Activated CD8-positive, alpha-beta memory T cell treated with anti-CD3 and anti-CD28 coated beads for 4 hours (primary cell): ENCODE measurements at regions not wholly inside any gene's neighbourhood (a gene's known extent, or its start where the extent isn't known, plus 50 kb on each side); places are given as distances from the start of the nearest gene placed in this dataset.
"Not testable (repeated sequence)": the region's sequence is repeated elsewhere in the genome, so short reads cannot be mapped to it uniquely, and the experiment has no call there.

Experiments used
- DNase-seq, 2 donors: peaks; one replicate each; pipeline ENCODE4 v3.0.0-alpha.2; 2020; ENCODE audit warnings: low read depth in 2 of 2

GRCh38 chr3:18546632-18547031 lies 121.5 kb upstream of the SATB1 start:
- no peak for DNase-seq

- no peak for DNase-seq
Observed at GRCh38 chr3:18544146-18544545, 119.0 kb upstream of the SATB1 start.

DNA sequence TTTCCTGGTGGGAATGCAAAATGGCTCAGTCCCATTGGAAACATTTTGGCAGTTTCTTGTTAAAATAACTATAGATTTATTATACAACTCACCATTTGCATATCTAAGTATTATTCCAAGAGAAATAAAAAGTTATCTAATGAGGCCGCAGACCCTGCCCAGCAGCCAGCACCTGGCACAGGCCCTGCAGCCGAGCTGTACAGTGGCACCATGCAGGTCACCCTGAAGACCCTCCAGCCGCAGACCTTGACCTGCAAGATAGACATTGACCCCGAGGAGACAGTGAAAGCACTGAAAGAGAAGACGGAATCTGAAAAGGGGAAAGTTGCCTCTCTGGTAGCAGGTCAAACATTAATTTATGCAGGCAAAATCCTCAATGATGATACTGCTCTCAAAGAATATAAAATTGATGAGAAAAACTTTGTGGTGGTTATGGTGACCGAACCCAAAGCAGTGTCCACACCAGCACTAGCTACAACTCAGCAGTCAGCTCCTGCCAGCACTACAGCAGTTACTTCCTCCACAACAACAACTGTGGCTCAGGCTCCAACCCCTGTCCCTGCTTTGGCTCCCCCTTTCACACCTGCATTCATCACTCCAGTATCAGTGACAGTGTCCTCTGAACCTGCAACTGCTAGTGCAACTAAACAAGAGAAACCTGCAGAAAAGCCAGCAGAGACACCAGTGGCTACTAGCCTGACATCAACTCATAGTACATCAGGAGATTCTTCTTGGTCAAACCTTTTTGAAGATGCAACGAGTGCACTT lies 113.5 kb upstream of the SATB1 start:
- DNase-seq: no peak

DNA sequence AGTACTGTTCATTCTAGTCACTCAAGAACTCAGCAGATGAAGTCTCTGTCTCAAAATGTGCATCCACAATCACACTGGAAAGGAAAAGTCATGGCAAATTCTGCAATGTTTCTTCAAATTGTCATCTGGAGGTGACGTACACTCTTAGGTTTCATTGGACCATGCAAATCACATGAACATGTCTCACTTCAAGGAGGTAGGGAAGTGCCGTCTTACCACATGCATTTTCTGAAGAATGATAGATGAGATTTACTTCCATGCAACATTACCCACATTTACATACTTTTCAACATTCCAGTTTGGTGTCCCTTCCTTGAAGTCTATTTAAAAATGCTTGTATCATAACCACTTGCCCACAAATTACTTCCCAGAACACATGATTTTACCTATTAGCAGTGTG lies 107.9 kb upstream of the SATB1 start:
- no peak for DNase-seq

DNA sequence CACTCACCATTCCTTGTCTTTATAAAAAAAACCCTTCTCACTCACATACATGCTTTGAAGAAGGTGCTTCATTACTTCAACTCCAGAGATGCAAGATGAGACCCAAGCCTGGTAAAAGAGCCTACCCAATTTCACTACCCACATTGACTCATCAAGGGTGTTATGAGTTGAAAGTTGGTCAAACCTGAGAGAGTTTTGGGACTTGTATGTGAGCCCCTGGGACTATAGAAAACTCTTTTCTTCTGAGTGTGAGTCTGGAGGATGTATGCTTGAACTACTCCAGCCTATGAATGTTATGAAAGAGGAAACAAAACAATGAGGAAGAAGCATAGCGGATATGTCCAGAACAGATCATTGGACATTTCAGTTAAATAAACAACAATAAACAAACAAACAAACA lies 106.5 kb upstream of the SATB1 start:
- no peak for DNase-seq

GRCh38 chr3:18529631-18530030 lies 104.5 kb upstream of the SATB1 start:
- DNase-seq: no peak

DNA sequence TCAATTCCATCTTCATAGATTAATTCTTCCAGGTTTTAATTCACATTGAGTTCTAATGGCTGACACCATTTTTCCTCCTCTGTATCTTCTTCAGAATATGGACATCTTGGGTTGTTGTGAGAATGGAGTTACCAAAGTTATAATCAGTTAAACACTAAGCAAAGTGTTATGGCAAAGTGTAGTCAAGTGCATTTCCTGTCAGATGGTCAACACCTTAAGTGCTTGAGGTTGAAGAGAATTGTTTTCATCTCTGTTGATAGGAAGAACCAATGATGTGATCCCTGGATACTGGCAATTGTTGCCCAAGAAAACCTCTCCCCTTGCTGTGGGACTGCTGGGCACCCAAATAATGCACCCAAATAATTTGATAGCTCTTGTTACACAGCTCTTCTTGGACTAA lies 102.6 kb upstream of the SATB1 start:
- no peak for DNase-seq

GRCh38 chr3:18526667-18527066 lies 101.5 kb upstream of the SATB1 start:
- DNase-seq: no peak

DNA sequence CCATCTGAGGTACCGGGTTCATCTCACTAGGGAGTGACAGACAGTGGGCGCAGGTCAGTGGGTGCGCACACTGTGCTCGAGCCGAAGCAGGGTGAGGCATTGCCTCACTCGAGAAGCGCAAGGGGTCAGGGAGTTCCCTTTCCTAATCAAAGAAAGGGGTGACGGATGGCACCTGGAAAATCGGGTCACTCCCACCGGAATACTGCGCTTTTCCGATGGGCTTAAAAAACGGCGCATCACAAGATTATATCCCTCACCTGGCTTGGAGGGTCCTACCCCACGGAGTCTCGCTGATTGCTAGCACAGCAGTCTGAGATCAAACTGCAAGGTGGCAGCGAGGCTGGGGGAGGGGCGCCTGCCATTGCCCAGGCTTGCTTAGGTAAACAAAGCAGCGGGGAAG lies 91.0 kb upstream of the SATB1 start:
- DNase-seq: not testable (repeated sequence)

DNA sequence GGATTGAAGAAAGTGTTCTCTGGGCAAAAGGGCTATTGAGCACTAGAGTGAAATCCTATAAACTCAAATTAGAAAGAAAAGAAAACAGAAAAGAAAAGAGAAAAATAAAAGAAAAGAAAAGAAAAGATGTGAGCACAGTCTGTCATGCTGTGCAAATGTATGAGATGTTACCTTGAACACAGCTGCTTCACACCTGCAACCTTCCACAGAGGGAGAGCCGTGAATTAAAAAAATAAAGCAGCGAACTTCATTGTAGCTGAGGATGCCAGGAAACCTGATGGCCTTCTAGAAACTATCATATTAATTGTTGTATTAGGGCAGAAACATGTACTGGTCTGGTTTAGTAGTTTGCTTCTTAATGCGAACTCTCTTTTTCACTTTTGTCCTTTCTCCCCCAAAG lies 88.0 kb upstream of the SATB1 start:
- no peak for DNase-seq

- no peak for DNase-seq
Observed at GRCh38 chr3:18512007-18512406, 86.9 kb upstream of the SATB1 start.

DNA sequence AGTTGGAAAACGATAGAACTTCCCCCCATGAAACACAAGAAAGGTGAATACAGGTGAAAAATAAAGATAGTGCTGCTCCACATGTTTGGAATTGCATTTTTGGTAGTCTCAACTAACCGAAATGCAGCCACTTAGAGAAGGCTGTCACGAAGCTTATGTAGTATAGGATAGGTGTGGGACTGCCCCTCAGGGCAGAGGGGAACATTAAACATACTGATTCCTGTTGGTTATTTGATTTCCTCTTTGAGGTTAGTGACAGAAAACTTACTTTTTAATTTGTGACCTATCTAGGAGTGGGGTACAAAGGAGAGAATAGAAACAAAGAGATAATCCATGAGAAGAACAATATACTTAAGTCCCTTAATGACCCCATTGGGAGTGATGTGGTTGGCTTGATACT lies 85.8 kb upstream of the SATB1 start:
- DNase-seq: no peak

GRCh38 chr3:18507333-18507732 lies 82.2 kb upstream of the SATB1 start:
- no peak for DNase-seq

DNA sequence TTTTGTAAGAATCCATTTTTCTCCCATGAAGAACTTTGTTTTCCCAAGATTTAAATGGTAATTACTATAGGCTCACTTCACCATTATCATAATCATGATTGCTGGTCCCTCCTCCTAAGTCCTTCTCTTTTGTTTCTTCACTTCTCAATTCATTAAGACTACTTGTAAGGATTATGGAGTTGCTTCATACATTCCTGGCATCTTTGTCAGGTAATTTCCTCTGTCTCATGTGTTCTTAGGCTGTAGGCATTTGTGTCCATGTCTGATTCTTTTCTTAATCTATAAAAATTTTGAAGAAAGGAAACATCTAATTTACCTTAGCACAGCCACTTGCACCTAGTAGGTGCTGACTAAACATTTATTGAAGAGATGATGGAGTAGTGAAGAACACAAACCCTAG lies 79.9 kb upstream of the SATB1 start:
- DNase-seq: no peak

DNA sequence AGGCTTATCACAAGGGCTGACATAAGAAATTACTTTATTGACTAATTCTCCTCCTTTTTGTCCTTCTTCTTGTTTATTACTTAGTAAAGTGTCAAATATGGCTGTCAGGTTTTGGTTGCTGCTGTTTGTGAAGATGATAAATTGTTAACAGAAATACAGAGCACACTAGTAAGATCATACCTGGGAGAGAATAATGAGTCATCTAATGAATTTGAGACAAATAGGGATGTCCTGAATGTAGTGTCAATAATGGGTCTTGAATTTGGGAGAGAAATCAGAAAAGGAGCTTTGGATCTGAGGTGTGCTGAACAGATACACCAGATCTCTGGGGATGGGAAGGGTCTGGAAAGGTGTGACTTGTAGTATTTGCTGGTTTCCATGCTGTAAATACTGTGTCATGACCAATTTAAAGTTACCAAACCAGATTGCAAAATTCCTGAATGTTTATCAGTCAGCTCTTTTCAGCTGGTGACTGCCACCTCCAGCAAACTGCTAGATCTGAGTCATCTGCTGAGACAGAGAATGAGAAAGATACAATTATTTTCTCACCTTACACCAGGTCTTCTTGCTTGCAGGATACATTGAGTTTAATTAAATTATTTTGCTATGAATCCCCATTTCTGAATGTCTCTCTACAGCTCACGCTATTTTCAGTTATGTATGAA lies 76.7 kb upstream of the SATB1 start:
- DNase-seq: no peak

DNA sequence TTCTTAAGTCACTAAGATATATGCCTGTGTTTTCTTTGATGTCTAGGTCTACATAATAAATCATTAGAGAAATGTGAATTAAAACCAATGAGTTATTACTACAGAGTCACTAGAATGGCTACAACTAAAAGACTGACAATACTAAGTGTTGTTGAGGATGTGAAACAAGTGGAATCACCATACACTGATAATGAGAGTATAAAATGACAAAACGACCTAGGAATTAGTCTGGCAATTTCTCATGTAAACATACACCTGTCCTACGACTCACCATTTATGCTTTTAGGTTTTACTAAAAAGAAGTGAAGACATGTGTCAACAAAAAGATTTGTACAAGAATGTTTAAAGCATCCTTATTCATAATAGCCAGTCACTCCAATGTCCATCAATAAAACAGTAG lies 75.2 kb upstream of the SATB1 start:
- DNase-seq: no peak

DNA sequence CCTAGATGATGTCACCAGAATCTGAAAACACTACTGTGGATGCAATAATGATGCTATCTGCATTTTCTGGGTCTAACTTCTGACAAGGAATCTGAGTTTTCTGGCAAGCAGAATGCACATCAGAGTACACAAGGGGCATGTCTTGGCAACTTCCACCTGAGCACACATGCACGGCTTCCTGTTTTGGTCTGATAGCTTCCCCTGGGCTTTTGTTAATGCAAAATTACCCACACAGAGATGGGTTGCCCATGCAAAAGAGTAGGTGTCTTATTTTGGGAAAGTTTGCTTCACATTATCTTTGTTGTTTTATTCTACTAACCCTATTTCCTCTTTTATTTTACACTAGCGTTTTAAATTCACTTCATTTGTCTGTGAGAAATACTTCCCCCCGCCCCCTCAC lies 74.2 kb upstream of the SATB1 start:
- DNase-seq: no peak

DNA sequence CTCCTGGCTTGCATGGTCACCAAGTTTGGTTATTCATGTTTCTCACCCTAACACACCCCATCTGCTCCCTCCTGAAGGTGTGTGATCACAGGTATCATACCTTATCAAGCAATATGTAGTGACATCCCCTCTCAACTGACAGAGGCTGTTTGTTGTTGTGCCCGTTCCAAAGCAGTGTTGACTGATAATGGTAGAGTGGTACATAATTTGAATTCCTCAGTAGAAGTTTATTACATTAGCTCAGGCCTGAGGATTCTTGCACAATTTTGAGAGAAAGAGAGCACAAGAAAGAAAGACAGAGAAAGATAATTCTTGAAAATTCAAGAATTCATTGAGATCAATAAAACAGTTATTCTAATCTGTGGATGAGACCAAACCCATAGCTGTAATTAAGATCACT lies 69.1 kb upstream of the SATB1 start:
- no peak for DNase-seq

DNA sequence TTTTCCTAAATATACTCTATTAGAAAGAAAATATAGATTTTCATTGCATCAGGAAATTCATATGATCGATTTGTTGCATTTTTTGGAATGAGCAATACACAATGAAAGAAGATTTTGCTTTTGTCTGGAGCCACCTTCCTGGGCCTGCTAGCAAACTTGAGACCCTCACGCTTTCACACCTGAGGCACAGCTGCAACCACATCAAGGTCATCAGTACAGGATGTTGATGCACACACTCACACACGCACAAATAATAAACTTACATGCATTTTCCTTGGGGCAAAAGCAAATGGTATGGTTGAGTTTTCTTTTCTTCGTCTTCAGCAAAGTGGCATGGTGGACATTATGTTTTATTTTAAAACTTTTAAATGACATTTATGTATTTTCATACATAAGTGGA lies 64.8 kb upstream of the SATB1 start:
- no peak for DNase-seq

DNA sequence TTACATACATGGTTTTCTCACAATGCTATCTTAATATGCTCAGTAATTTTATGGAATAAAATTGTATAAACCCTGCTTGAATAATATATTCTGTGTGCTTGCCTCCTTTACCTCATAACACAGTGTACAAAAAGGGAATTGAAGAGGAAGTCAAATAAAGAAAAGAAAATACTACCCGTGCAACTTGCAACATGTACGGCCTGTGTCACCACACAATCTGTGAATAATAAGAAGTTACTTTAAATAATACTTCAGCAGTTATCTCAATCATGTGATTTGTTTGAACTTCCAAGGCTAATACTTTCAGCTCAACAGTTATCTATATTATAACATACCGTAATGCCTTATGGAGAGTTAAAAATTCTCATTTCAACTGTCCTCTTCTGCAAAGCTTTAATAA lies 58.1 kb upstream of the SATB1 start:
- DNase-seq: no peak

DNA sequence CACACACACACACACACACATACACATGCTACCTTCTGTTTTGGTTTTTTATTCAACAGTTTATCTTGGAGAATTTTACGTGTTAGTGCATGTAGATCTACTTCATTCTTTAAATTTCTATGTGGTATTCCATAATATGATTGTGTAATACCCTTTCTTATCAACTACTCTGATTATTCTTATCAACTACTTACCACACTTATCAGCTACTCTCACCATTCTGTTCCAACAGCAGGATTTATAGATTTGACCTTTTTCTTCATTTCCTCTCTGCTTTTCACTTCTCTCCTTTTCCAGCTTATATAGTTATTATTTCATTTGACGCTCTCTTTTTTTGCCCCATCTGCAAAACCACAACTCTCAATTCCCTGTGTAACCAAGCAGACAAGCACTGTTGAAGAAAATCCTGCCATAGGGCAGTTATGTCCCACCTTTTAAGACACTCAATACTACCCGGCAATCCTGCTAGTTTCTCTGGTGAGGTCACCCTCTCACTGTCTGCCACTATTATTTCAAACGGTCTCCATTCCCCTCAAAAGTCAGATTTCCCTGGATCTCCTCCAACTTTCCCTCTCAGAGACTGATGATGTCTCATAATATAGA lies 56.9 kb upstream of the SATB1 start:
- DNase-seq: no peak

GRCh38 chr3:18477620-18478019 lies 52.5 kb upstream of the SATB1 start:
- DNase-seq: no peak
